ENCODE measurements at regions not wholly inside any gene's neighbourhood (a gene's known extent, or its start where the extent isn't known, plus 50 kb on each side); places are given as distances from the start of the nearest gene placed in this dataset.

GRCh38 chr9:118318770-118319431, 614.7 kb downstream of the TLR4 start:
- DNase-seq = no peak

DNA sequence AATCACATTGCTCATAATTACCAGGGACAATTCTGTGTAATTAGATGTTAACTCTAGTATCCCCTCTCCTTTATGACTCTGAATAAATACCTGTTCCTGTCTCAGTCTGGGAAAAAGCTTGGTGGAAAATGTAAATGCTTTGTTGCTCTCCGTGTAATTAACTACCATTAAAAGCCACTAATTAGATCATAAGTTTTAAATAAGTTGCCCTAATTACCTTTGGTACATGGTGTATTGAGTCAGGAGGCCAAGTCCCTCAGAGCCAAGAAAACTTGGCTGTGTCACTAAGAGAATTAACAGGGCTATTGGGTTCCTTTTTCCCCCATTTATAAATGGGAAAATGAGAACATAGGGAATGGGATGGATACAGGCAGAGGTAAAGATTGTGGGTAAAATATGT, 617.6 kb downstream of the TLR4 start:
- DNase-seq = no peak

- DNase-seq = no peak
Measured at GRCh38 chr9:118324706-118325105, 620.5 kb downstream of the TLR4 start.

- DNase-seq = no peak
Measured at GRCh38 chr9:118325757-118326156, 621.6 kb downstream of the TLR4 start.

GRCh38 chr9:118326326-118326725, 622.1 kb downstream of the TLR4 start:
- no peak for DNase-seq

- no peak for DNase-seq
Measured at GRCh38 chr9:118330191-118330986, 626.2 kb downstream of the TLR4 start.

DNA sequence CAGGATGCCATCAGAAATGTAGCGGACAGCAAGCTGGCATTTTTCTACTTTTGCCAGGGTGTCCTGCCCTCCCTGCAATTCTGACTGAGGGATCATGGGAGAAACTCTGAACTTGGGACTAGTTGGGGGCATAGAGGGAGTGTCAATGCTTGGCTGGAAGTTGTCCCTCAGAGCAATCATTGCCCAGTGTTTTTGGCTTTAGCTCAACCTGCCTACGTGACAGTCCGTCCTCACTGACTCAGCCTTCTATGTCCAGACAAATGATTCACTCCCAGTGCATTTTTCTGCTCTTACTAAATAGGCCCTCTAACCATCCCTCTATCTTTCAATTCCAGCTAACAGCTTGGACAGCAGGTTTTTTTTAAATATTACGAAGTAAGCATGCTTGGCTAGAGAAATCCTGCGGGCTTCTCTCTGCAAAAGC, 627.4 kb downstream of the TLR4 start:
- DNase-seq = no peak

GRCh38 chr9:118336250-118336942, 632.2 kb downstream of the TLR4 start:
- DNase-seq = no peak

DNA sequence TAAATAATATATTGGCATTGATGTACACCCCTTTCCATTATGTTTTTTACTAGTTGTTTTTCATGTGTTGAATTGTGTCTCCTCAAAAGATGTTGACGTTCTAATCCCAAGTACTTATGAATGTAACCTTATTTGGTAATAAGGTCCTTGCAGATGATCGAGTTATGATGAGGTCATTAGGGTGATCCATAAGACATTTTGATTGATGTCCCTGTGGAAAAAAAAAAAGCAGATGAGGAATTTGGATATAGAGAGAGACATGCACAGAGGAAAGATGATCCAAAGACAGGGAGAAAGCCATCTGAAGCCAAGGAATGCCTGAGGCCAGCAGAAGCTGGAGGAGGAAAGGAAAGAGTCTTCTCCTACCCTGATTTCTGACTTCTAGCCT, 632.7 kb downstream of the TLR4 start:
- DNase-seq = no peak

- no peak for DNase-seq
Measured at GRCh38 chr9:118360036-118360435, 655.8 kb downstream of the TLR4 start.

DNA sequence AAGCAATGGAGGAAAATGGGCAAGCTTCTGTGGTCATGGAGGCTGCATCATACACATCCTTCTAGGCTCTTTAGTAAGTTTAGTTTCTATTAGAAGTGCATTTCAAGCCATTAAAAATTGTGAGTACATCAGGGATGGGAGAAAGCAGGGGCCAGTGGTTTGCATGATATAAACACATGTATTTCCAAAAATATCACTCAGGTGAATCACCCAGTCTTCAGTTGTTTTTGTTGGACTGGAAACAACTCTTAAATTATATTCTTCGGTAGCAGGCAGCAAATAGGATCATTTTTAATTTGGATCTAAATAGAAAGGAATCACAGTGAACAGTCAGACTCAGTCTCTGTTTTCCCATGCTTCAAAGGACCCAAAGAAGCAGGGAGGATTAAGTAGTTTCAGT, 657.9 kb downstream of the TLR4 start:
- DNase-seq = no peak

- no peak for DNase-seq
Measured at GRCh38 chr9:118362596-118362995, 658.4 kb downstream of the TLR4 start.

- DNase-seq = no peak
Measured at GRCh38 chr9:118364266-118365106, 660.3 kb downstream of the TLR4 start.

DNA sequence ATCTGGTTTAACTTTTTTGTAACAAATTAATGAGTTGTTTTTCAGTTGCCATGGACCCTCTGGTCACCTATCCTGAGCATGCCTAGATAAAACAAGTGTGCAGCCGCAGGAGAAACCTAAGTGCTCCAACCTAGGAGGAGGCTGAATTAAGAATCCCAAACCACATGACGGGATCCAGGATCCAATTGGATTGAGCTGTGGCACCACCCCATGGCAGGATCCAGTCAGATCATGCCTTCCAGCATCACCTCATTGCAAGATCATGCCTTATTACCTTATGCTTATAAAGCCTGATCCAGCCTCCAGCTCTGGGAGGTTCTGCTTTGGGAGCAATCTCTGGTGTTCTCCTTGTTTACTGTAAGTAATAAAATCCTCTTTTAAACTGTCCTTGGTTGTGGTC, 662.0 kb downstream of the TLR4 start:
- DNase-seq = no peak

GRCh38 chr9:118367383-118367782, 663.2 kb downstream of the TLR4 start:
- DNase-seq = no peak

- DNase-seq = no peak
Measured at GRCh38 chr9:118384531-118385100, 680.4 kb downstream of the TLR4 start.

DNA sequence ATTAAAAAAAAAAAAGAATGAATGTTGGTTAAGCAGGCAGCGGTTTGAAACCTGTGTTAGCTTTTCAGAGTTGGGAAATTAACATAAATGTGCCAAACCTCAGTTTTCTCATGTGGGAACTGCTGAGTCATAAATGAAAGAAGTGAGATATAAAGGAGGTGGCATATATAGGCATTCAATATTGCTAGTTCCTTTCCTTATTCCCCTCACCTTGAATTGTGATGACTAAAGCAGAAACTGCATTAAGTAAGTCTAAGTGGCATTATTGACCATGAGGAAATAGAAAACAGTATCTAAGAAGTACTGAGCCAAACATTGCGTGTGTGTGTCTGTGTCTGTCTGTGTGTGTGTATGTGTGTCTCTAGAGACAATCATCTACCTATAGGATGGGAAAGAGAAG, 691.2 kb downstream of the TLR4 start:
- DNase-seq = no peak

DNA sequence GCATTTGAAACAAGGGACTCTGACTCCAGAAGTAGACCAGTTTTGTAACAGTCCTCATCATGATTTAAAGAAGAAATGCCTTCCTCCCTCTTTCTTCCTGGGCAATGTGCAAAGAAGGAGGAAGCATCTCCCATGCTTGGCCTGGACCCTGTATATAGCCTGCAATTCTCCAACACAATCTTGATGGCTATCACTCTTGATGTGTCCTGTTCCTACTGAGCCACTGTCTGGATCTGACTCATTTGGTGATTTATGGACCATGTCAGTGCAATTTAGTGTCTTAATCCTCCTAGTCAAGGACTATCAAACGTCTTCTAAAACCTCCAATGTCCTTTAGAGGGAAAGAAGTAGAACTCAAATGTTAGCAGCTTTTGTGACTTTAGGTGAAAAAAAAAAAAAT, 697.3 kb downstream of the TLR4 start:
- DNase-seq = no peak

DNA sequence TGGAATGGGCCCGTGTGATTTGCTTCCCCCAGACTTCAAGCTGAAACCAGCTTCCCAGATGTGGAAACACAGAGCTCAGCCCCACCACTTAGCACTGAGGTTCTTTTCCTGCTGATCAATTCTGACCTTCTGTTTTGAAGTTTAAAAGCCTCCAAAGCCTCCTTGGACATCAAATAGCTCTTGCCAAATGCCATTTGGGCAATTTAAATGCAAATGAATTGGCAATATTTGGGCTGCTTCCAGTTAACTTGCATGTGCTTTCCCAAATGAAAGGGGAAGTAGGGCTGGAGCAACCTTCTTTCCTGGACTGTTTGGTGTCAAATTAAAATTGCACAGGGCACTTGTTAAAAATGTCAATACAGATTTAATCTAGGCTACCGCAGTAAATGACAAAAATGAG, 710.5 kb downstream of the TLR4 start:
- no peak for DNase-seq

DNA sequence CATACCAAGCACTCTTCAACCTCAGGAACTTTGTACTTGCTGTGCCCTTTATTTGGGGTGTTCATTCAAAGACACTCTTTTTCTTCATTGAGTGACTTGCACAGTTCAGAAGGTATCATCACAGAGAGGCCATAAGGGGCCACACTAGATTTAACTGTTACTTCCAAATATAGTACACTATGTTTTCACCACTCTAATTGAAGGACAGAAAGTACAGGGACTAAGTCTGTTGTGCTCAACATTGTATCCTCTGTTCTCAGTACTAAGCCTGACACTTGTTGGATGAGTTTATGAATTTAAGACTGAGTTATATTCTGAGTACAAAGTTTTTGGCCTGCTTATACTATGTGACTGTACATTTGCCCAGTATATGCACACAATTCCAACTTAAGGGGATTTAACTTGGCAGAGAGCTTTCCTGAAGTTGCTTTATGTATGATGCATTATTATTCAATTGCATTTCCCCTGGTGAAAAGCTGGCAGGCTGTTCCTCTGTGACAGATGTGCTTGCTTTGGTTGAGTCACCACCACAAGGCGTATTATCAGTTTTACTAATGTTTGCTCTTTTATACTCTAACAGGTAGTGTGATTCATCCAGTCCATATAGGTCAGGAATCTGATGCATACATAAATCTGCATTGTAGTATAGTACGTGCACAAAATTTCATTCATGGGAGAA, 714.8 kb downstream of the TLR4 start:
- DNase-seq = peak; percentile 11

- DNase-seq = no peak
Measured at GRCh38 chr9:118419676-118420075, 715.5 kb downstream of the TLR4 start.

GRCh38 chr9:118422508-118422907, 718.3 kb downstream of the TLR4 start:
- DNase-seq = no peak
